Liver (tissue), 8 donors: ENCODE measurements at regions not wholly inside any gene's neighbourhood (a gene's known extent, or its start where the extent isn't known, plus 50 kb on each side); places are given as distances from the start of the nearest gene placed in this dataset.

Experiments
- DNase-seq: peaks from one replicate; pipeline ENCODE4 v3.0.0-alpha.2; 2017; ENCODE audit warnings: low spot score
- H3K27ac ChIP-seq, 2 donors: one replicate each; pipeline ENCODE4 v1.7.0; 2013; ENCODE audit warnings: inconsistent platforms in 2 of 2, low read length in 2 of 2, control low read depth in 1 of 2, low read depth in 1 of 2, mild to moderate bottlenecking in 1 of 2
- H3K27me3 ChIP-seq, 4 donors: one replicate each; pipeline versions ENCODE4 v1.6.1 to v1.7.0; 2013; ENCODE audit warnings: low read length in 3 of 4, inconsistent platforms in 1 of 4, mild to moderate bottlenecking in 1 of 4, moderate library complexity in 1 of 4; ENCODE audit not compliant: control insufficient read depth in 4 of 4, insufficient read depth in 4 of 4
- H3K36me3 ChIP-seq, 4 donors: one replicate each; pipeline versions ENCODE4 v1.6.1 to v1.7.0; 2013; ENCODE audit warnings: low read length in 3 of 4, mild to moderate bottlenecking in 3 of 4, low read depth in 1 of 4, moderate library complexity in 1 of 4; ENCODE audit not compliant: control insufficient read depth in 4 of 4, insufficient read depth in 3 of 4
- H3K4me1 ChIP-seq, 4 donors: one replicate each; pipeline versions ENCODE4 v1.6.1 to v1.7.0; 2013; ENCODE audit warnings: low read length in 3 of 4, mild to moderate bottlenecking in 3 of 4, moderate library complexity in 1 of 4; ENCODE audit not compliant: control insufficient read depth in 4 of 4, insufficient read depth in 4 of 4
- H3K4me3 ChIP-seq, 3 donors: one replicate each; pipeline versions ENCODE4 v1.6.1 to v1.7.0; 2013; ENCODE audit warnings: low read length in 3 of 3, control low read depth in 1 of 3, low read depth in 1 of 3, mild to moderate bottlenecking in 1 of 3
- H3K9ac ChIP-seq, 2 donors: one replicate each; pipeline ENCODE4 v1.7.0; 2013; ENCODE audit warnings: low read length in 2 of 2, mild to moderate bottlenecking in 2 of 2, moderate library complexity in 2 of 2, control low read depth in 1 of 2, low read depth in 1 of 2
- H3K9me3 ChIP-seq, 4 donors: one replicate each; pipeline versions ENCODE4 v1.6.1 to v1.7.0; 2013; ENCODE audit warnings: low read length in 3 of 4; ENCODE audit not compliant: control insufficient read depth in 4 of 4
- EGR1 ChIP-seq, 2 donors: IDR thresholded peaks; 2 replicates each; pipeline ENCODE4 v1.6.1; 2016 to 2018; ENCODE audit warnings: antibody characterized with exemption in 2 of 2, low read depth in 2 of 2
- FOXA1 ChIP-seq: IDR thresholded peaks from 2 replicates; pipeline ENCODE4 v1.6.1; 2016; ENCODE audit warnings: antibody characterized with exemption
- FOXA2 ChIP-seq: IDR thresholded peaks from 2 replicates; pipeline ENCODE4 v1.6.1; 2016; ENCODE audit warnings: antibody characterized with exemption
- GABPA ChIP-seq, 2 donors: IDR thresholded peaks in 1 of 2; conservative IDR thresholded peaks in 1 of 2; 2 replicates each; pipeline ENCODE4 v1.6.1; 2016; ENCODE audit warnings: antibody characterized with exemption in 2 of 2, mild to moderate bottlenecking in 1 of 2, moderate library complexity in 1 of 2
- HNF4A ChIP-seq, 2 donors: conservative IDR thresholded peaks; 2 replicates each; pipeline ENCODE4 v1.6.1; 2016; ENCODE audit warnings: antibody characterized with exemption in 2 of 2, mild to moderate bottlenecking in 2 of 2
- HNF4G ChIP-seq: IDR thresholded peaks from 2 replicates; pipeline ENCODE4 v1.6.1; 2016; ENCODE audit warnings: antibody characterized with exemption
- JUND ChIP-seq, 2 donors: IDR thresholded peaks; 2 replicates each; pipeline ENCODE4 v1.6.1; 2016; ENCODE audit warnings: antibody characterized with exemption in 2 of 2
- RAD21 ChIP-seq, 2 donors: IDR thresholded peaks; 2 replicates each; pipeline ENCODE4 v1.6.1; 2016; ENCODE audit warnings: antibody characterized with exemption in 2 of 2, mild to moderate bottlenecking in 2 of 2
- RXRA ChIP-seq, 2 donors: IDR thresholded peaks; 2 replicates each; pipeline ENCODE4 v1.6.1; 2017 to 2018; ENCODE audit warnings: antibody characterized with exemption in 2 of 2, mild to moderate bottlenecking in 1 of 2
- SP1 ChIP-seq: IDR thresholded peaks from 2 replicates; pipeline ENCODE4 v1.6.1; 2018; ENCODE audit warnings: antibody characterized with exemption, mild to moderate bottlenecking
- TAF1 ChIP-seq: conservative IDR thresholded peaks from 2 replicates; pipeline ENCODE4 v1.6.1; 2016; ENCODE audit warnings: antibody characterized with exemption, mild to moderate bottlenecking
- YY1 ChIP-seq: IDR thresholded peaks from 2 replicates; pipeline ENCODE4 v1.6.1; 2016; ENCODE audit warnings: antibody characterized with exemption, mild to moderate bottlenecking
- WGBS: extraction: QIAGEN DNeasy Blood & Tissue Kit; methylation state at CpG from one replicate; pipeline ENCODE4 v1.1.7; 2013; 5-methylcytosine and 5-hydroxymethylcytosine counted together
- TF ChIP-seq, protein P1 (sequence below): IDR thresholded peaks from 2 replicates; pipeline ENCODE4 v1.6.1; 2016; ENCODE audit warnings: antibody characterized with exemption, mild to moderate bottlenecking
- TF ChIP-seq, protein P2 (sequence below): IDR thresholded peaks from 2 replicates; pipeline ENCODE4 v1.6.1; 2016; ENCODE audit warnings: antibody characterized with exemption
- TF ChIP-seq, protein P3 (sequence below): fragments of 150-350 bp; IDR thresholded peaks from 2 replicates; pipeline ENCODE4 v1.5.1; 2017; ENCODE audit warnings: improper control_type of control experiment, low read depth, low read length; ENCODE audit not compliant: missing input control
- TF ChIP-seq, protein P4 (sequence below): IDR thresholded peaks from 2 replicates; pipeline ENCODE4 v1.6.1; 2016; ENCODE audit warnings: antibody characterized with exemption
- TF ChIP-seq, protein P5 (sequence below): IDR thresholded peaks from 2 replicates; pipeline ENCODE4 v1.6.1; 2016; ENCODE audit warnings: antibody characterized with exemption
- donor health status: healthy.
- donor health status: healthy.
- donor health status: healthy.
- donor health status: healthy.
- donor health status: healthy.

DNA sequence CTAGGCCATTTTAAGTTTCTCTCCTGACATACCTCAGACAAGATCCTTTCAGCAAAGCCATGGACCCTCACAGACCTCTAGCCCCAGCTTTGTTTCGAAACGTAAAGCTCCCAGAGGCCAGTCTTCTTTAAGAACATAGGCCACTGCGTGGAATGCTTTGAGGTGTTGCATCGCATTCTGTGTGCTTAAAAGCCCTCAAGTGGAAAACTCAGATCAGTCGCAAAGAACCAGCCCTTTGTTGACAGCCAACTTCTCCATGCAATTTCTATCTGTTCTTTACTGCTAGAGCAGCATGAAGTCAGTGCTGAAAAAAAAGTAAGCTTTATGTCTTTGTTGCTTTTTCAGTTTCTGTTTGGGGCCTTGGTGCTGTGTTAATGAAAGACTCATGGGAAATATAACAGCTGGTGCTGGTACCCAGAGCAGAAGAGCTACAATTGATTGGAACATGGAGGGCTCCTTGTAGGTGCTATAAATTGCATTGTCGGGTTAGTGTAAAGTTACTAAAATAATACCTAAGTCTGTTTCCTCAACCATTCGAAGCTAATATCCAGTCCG lies 142.6 kb downstream of the MAP3K7 start:
- Histone ChIP-seq H3K27me3 (peaks cover 0 to 6% (median 0%) of the 10 kb centered on the region in 4 donors), H3K27ac (no peak overlapping the region), H3K9ac (no peak overlapping the region), H3K36me3 (no peaks in the 10 kb centered on the region), H3K4me1 (no peaks in the 10 kb centered on the region), H3K4me3 (no peak overlapping the region), H3K9me3 (no peaks in the 10 kb centered on the region)
- DNase-seq: no peak
- 77% methylated on average over 8 of the region's 8 CpGs for WGBS
- TF ChIP-seq, protein P1, sequence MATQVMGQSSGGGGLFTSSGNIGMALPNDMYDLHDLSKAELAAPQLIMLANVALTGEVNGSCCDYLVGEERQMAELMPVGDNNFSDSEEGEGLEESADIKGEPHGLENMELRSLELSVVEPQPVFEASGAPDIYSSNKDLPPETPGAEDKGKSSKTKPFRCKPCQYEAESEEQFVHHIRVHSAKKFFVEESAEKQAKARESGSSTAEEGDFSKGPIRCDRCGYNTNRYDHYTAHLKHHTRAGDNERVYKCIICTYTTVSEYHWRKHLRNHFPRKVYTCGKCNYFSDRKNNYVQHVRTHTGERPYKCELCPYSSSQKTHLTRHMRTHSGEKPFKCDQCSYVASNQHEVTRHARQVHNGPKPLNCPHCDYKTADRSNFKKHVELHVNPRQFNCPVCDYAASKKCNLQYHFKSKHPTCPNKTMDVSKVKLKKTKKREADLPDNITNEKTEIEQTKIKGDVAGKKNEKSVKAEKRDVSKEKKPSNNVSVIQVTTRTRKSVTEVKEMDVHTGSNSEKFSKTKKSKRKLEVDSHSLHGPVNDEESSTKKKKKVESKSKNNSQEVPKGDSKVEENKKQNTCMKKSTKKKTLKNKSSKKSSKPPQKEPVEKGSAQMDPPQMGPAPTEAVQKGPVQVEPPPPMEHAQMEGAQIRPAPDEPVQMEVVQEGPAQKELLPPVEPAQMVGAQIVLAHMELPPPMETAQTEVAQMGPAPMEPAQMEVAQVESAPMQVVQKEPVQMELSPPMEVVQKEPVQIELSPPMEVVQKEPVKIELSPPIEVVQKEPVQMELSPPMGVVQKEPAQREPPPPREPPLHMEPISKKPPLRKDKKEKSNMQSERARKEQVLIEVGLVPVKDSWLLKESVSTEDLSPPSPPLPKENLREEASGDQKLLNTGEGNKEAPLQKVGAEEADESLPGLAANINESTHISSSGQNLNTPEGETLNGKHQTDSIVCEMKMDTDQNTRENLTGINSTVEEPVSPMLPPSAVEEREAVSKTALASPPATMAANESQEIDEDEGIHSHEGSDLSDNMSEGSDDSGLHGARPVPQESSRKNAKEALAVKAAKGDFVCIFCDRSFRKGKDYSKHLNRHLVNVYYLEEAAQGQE: no peak
- TF ChIP-seq FOXA2 (no peak), HNF4G (no peak), RAD21 (IDR thresholded peaks at IDR 0.05) (no peak), GABPA (IDR thresholded peaks at IDR 0.05 in 1 of 2, conservative IDR thresholded peaks at IDR 0.05 in 1 of 2) (no peak), FOXA1 (no peak), JUND (IDR thresholded peaks at IDR 0.05) (no peak), YY1 (no peak), SP1 (no peak)
- TF ChIP-seq, protein P2, sequence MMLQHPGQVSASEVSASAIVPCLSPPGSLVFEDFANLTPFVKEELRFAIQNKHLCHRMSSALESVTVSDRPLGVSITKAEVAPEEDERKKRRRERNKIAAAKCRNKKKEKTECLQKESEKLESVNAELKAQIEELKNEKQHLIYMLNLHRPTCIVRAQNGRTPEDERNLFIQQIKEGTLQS: no peak
- TF ChIP-seq, protein P3, sequence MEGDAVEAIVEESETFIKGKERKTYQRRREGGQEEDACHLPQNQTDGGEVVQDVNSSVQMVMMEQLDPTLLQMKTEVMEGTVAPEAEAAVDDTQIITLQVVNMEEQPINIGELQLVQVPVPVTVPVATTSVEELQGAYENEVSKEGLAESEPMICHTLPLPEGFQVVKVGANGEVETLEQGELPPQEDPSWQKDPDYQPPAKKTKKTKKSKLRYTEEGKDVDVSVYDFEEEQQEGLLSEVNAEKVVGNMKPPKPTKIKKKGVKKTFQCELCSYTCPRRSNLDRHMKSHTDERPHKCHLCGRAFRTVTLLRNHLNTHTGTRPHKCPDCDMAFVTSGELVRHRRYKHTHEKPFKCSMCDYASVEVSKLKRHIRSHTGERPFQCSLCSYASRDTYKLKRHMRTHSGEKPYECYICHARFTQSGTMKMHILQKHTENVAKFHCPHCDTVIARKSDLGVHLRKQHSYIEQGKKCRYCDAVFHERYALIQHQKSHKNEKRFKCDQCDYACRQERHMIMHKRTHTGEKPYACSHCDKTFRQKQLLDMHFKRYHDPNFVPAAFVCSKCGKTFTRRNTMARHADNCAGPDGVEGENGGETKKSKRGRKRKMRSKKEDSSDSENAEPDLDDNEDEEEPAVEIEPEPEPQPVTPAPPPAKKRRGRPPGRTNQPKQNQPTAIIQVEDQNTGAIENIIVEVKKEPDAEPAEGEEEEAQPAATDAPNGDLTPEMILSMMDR: no peak
- TF ChIP-seq, protein P4, sequence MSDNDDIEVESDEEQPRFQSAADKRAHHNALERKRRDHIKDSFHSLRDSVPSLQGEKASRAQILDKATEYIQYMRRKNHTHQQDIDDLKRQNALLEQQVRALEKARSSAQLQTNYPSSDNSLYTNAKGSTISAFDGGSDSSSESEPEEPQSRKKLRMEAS: no peak
- TF ChIP-seq, protein P5, sequence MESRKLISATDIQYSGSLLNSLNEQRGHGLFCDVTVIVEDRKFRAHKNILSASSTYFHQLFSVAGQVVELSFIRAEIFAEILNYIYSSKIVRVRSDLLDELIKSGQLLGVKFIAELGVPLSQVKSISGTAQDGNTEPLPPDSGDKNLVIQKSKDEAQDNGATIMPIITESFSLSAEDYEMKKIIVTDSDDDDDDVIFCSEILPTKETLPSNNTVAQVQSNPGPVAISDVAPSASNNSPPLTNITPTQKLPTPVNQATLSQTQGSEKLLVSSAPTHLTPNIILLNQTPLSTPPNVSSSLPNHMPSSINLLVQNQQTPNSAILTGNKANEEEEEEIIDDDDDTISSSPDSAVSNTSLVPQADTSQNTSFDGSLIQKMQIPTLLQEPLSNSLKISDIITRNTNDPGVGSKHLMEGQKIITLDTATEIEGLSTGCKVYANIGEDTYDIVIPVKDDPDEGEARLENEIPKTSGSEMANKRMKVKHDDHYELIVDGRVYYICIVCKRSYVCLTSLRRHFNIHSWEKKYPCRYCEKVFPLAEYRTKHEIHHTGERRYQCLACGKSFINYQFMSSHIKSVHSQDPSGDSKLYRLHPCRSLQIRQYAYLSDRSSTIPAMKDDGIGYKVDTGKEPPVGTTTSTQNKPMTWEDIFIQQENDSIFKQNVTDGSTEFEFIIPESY: no peak

DNA sequence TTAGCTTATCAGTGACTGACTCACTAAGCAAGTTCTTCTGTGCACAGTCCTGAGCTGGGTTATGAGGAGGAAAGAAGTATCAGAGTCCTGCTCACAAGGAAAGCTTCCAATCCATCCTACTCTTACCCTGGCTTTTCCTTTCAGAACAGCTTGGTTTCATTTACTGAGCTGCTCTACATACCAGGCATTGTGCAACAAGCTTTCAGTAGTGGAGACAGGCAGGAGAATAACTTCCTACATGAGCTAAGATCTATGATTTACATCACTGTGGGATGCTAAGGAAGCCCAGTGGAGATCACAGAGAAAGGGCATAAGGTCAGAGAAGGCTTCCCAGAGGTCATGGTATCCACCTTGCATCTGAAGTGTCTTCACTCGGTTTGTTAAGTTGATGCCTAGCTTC lies 144.5 kb downstream of the MAP3K7 start:
- no peak overlapping the region for H3K9ac ChIP-seq
- H3K27me3 ChIP-seq: peaks cover 0 to 6% (median 0%) of the 10 kb centered on the region in 4 donors
- H3K36me3 ChIP-seq: no peaks in the 10 kb centered on the region
- no peak for DNase-seq
- H3K4me1 ChIP-seq: no peaks in the 10 kb centered on the region
- WGBS: 69% methylated on average over 1 of the region's 1 CpG
- no peak overlapping the region for H3K4me3 ChIP-seq
- H3K27ac ChIP-seq: no peak overlapping the region
- H3K9me3 ChIP-seq: no peaks in the 10 kb centered on the region
- no peak for TF ChIP-seq SP1
- TF ChIP-seq, protein P1: no peak
- no peak for TF ChIP-seq RXRA (IDR thresholded peaks at IDR 0.05)
- TF ChIP-seq, protein P5: no peak
- TF ChIP-seq HNF4A (conservative IDR thresholded peaks at IDR 0.05): no peak
- TF ChIP-seq EGR1 (IDR thresholded peaks at IDR 0.05; ENCODE audit: low read depth in 2 of 2): no peak
- TF ChIP-seq FOXA2: no peak
- TF ChIP-seq TAF1: no peak
